ENCODE measurements at regions not wholly inside any gene's neighbourhood (a gene's known extent, or its start where the extent isn't known, plus 50 kb on each side); places are given as distances from the start of the nearest gene placed in this dataset.
A peak's percentile ranks its signal among the peaks of the same experiment; 100 is the strongest.

- no peak for DNase-seq (ENCODE audit: low spot score)
- FAIRE-seq, result no peak
Observed at GRCh38 chr4:123308667-123309066, 87.9 kb upstream of the SPRY1 start.

GRCh38 chr4:123312116-123312515, 84.5 kb upstream of the SPRY1 start:
- FAIRE-seq, result no peak
- no peak for DNase-seq (ENCODE audit: low spot score)

- DNase-seq (ENCODE audit: low spot score) (no peak), FAIRE-seq (no peak)
Observed at GRCh38 chr4:123312951-123313592, 83.5 kb upstream of the SPRY1 start.

GRCh38 chr4:123315617-123316016, 81.0 kb upstream of the SPRY1 start:
- DNase-seq (ENCODE audit: low spot score) (no peak), FAIRE-seq (no peak)

GRCh38 chr4:123317211-123317610, 79.4 kb upstream of the SPRY1 start:
- no peak for DNase-seq (ENCODE audit: low spot score)
- FAIRE-seq, result no peak

- no peak for DNase-seq (ENCODE audit: low spot score)
- FAIRE-seq, result no peak
Observed at GRCh38 chr4:123319639-123320038, 77.0 kb upstream of the SPRY1 start.

- FAIRE-seq (no peak), DNase-seq (ENCODE audit: low spot score) (no peak)
Observed at GRCh38 chr4:123323998-123324397, 72.6 kb upstream of the SPRY1 start.

GRCh38 chr4:123325241-123325681, 71.3 kb upstream of the SPRY1 start:
- FAIRE-seq (no peak), DNase-seq (ENCODE audit: low spot score) (no peak)

- no peak for DNase-seq (ENCODE audit: low spot score)
- FAIRE-seq, result no peak
Observed at GRCh38 chr4:123327346-123327745, 69.2 kb upstream of the SPRY1 start.

GRCh38 chr4:123327846-123328429, 68.7 kb upstream of the SPRY1 start:
- DNase-seq (ENCODE audit: low spot score), result no peak
- no peak for FAIRE-seq

- FAIRE-seq, result no peak
- no peak for DNase-seq (ENCODE audit: low spot score)
Observed at GRCh38 chr4:123338715-123339114, 57.9 kb upstream of the SPRY1 start.

- DNase-seq (ENCODE audit: low spot score) (no peak), FAIRE-seq (no peak)
Observed at GRCh38 chr4:123339507-123340380, 56.9 kb upstream of the SPRY1 start.

GRCh38 chr4:123340381-123340701, 56.3 kb upstream of the SPRY1 start:
- FAIRE-seq, result no peak
- DNase-seq (ENCODE audit: low spot score), result peak; percentile 43

- FAIRE-seq, result no peak
- DNase-seq (ENCODE audit: low spot score), result no peak
Observed at GRCh38 chr4:123342498-123342897, 54.1 kb upstream of the SPRY1 start.

GRCh38 chr4:123343400-123344041, 53.1 kb upstream of the SPRY1 start:
- DNase-seq (ENCODE audit: low spot score), result no peak
- no peak for FAIRE-seq

GRCh38 chr4:123345137-123345934, 51.3 kb upstream of the SPRY1 start:
- DNase-seq (ENCODE audit: low spot score), result no peak
- no peak for FAIRE-seq

- FAIRE-seq, result no peak
- no peak for DNase-seq (ENCODE audit: low spot score)
Observed at GRCh38 chr4:123345935-123346300, 50.7 kb upstream of the SPRY1 start.

GRCh38 chr4:123346330-123346940, 50.2 kb upstream of the SPRY1 start:
- DNase-seq (ENCODE audit: low spot score) (no peak), FAIRE-seq (no peak)

Measured in RCC 7860 (cell line).